HepG2 (cell line): ENCODE measurements at regions not wholly inside any gene's neighbourhood (a gene's known extent, or its start where the extent isn't known, plus 50 kb on each side); places are given as distances from the start of the nearest gene placed in this dataset.

ENCODE experiments used
- BHLHE40 ChIP-seq: IDR thresholded peaks from 2 replicates; pipeline ENCODE4 v1.6.1; 2011; ENCODE audit warnings: low read length, improper control_type of control experiment
- BORCS8-MEF2B ChIP-seq: sonication (generic); formaldehyde crosslinking; IDR thresholded peaks from 2 replicates; pipeline ENCODE4 v1.8.0; 2022; ENCODE audit warnings: mild to moderate bottlenecking, missing genetic modification reagents
- CBX2 ChIP-seq, 2 experiments: fragments of 200-600 bp in 1 of 2; sonication (generic); formaldehyde crosslinking in 1 of 2; IDR thresholded peaks; 2 replicates each; pipeline versions ENCODE4 v1.7.0 to v1.8.1; 2018 to 2022; ENCODE audit warnings: low read depth in 2 of 2, low read length in 1 of 2, mild to moderate bottlenecking in 1 of 2, missing genetic modification reagents in 1 of 2
- CREM ChIP-seq, 2 experiments: sonication (generic) in 1 of 2; formaldehyde crosslinking in 1 of 2; IDR thresholded peaks; 2 replicates each; pipeline versions ENCODE4 v1.4.0 to v1.6.1; 2016 to 2020; ENCODE audit warnings: antibody characterized with exemption in 1 of 2, mild to moderate bottlenecking in 1 of 2, missing genetic modification reagents in 1 of 2
- CTCF ChIP-seq: sonication (generic); formaldehyde crosslinking; IDR thresholded peaks from 2 replicates; pipeline ENCODE4 v1.5.0; 2020; ENCODE audit warnings: mild to moderate bottlenecking, missing genetic modification reagents, moderate library complexity
- GATA4 ChIP-seq: sonication (generic); IDR thresholded peaks from 2 replicates; pipeline ENCODE4 v1.6.1; 2016; ENCODE audit warnings: antibody characterized with exemption, low read depth, borderline replicate concordance
- SMARCC2 ChIP-seq: fragments of 450-650 bp; IDR thresholded peaks from 2 replicates; pipeline ENCODE4 v1.6.1; 2017; ENCODE audit warnings: antibody characterized with exemption, mild to moderate bottlenecking
- SP4 ChIP-seq: sonication (generic); formaldehyde crosslinking; IDR thresholded peaks from 2 replicates; pipeline ENCODE4 v1.8.1; 2023; ENCODE audit warnings: mild to moderate bottlenecking, missing genetic modification reagents
- SP5 ChIP-seq: IDR thresholded peaks from 2 replicates; pipeline ENCODE4 v1.6.1; 2016; ENCODE audit warnings: low read depth, borderline replicate concordance
- TARDBP ChIP-seq: sonication (generic); formaldehyde crosslinking; IDR thresholded peaks from 2 replicates; pipeline ENCODE4 v1.8.0; 2022; ENCODE audit warnings: mild to moderate bottlenecking, missing genetic modification reagents
- ZBTB21 ChIP-seq: sonication (generic); formaldehyde crosslinking; IDR thresholded peaks from 2 replicates; pipeline ENCODE4 v1.4.0; 2020; ENCODE audit warnings: missing genetic modification reagents
- ZBTB3 ChIP-seq: sonication (generic); formaldehyde crosslinking; IDR thresholded peaks from 2 replicates; pipeline ENCODE4 v1.4.0; 2020; ENCODE audit warnings: low read depth, mild to moderate bottlenecking, moderate library complexity, missing genetic modification reagents, borderline replicate concordance
- ZNF24 ChIP-seq: fragments of 450-650 bp; IDR thresholded peaks from 2 replicates; pipeline ENCODE4 v1.6.1; 2017; ENCODE audit warnings: antibody characterized with exemption, mild to moderate bottlenecking
- ZNF296 ChIP-seq: sonication (generic); formaldehyde crosslinking; conservative IDR thresholded peaks from 2 replicates; pipeline ENCODE4 v1.5.0; 2020; ENCODE audit warnings: mild to moderate bottlenecking, missing genetic modification reagents
- ZNF331 ChIP-seq: sonication (generic); formaldehyde crosslinking; IDR thresholded peaks from 2 replicates; pipeline ENCODE4 v1.4.0; 2020; ENCODE audit warnings: missing genetic modification reagents
- ZNF354B ChIP-seq: sonication (generic); formaldehyde crosslinking; IDR thresholded peaks from 2 replicates; pipeline ENCODE4 v1.8.0; 2022; ENCODE audit warnings: mild to moderate bottlenecking, missing genetic modification reagents
- ZNF615 ChIP-seq: sonication (generic); formaldehyde crosslinking; IDR thresholded peaks from 2 replicates; pipeline ENCODE4 v1.5.0; 2020; ENCODE audit warnings: mild to moderate bottlenecking, missing genetic modification reagents, borderline replicate concordance
- ZNF710 ChIP-seq: sonication (generic); formaldehyde crosslinking; IDR thresholded peaks from 2 replicates; pipeline ENCODE4 v1.5.0; 2020; ENCODE audit warnings: mild to moderate bottlenecking, missing genetic modification reagents, borderline replicate concordance
- TF ChIP-seq, protein P1 (sequence below): sonication (generic); formaldehyde crosslinking; IDR thresholded peaks from 2 replicates; pipeline ENCODE4 v1.9.0; 2021; ENCODE audit warnings: missing genetic modification reagents, borderline replicate concordance
- TF ChIP-seq, protein P2 (sequence below): sonication (generic); formaldehyde crosslinking; conservative IDR thresholded peaks from 2 replicates; pipeline ENCODE4 v1.8.1; 2023; ENCODE audit warnings: missing genetic modification reagents

DNA sequence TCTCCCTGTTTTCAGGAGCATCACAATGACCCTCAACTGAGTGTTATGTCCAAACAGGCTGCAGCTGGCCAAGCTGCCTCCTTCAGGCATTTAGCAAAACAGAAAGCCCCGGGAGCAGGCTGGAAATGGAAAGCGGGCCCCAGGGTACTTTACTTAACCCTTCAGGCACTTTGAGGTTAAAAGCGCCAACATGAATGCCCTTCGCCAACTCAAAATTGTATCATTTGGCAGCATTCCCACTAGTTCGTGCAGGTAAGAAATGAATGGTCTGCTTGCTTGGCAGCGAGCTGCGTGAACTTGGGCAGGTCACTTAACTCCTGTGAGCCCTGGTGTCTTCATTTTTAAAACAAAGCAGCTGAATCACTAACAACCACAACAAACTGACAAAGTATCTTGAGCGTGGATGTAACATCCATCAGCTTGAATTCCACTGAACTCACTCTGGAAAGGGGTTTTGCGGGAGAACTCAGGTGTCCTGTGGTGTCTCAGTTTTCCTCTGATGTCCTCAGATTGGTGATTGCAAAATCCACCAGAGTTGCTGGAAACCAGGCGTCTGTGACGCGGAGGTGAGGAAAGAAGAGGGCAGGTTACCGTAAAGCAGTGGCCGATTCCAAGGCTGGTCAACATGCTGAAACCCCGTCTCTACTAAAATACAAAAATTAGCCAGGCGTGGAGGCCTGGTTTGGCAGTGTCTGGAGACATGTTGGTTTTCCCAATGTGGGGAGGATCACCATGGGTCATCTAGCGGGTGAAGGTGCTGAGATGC, 118.8 kb upstream of the ZNF217 start (continued):
- TF ChIP-seq CTCF (CRISPR knock-in tag), result 0 out of 2 replicates have a peak, but pooled peaks have one; percentile 1
- TF ChIP-seq ZNF296 (CRISPR knock-in tag), result no peak
- TF ChIP-seq ZNF615 (CRISPR knock-in tag), result no peak
- 0 out of 2 replicates have a peak, but pooled peaks have one; percentile 79 for TF ChIP-seq ZNF354B (CRISPR knock-in tag)
- TF ChIP-seq BORCS8-MEF2B (CRISPR knock-in tag), result no peak
- no peak for TF ChIP-seq BHLHE40
- TF ChIP-seq TARDBP (CRISPR knock-in tag), result peak; percentile 57; the same call in 1 of the 2 replicates
- 0 out of 2 replicates have a peak, but pooled peaks have one; percentile 74 for TF ChIP-seq CBX2 (IDR thresholded peaks at IDR 0.05; ENCODE audit: low read depth, low read length)
- TF ChIP-seq CBX2 (CRISPR knock-in tag; IDR thresholded peaks at IDR 0.05; ENCODE audit: low read depth), result no peak
- no peak for TF ChIP-seq GATA4
- TF ChIP-seq SP4 (CRISPR knock-in tag), result peak; percentile 65; the same call in 1 of the 2 replicates
- TF ChIP-seq ZBTB21, result peak; percentile 74
- TF ChIP-seq, protein P1, sequence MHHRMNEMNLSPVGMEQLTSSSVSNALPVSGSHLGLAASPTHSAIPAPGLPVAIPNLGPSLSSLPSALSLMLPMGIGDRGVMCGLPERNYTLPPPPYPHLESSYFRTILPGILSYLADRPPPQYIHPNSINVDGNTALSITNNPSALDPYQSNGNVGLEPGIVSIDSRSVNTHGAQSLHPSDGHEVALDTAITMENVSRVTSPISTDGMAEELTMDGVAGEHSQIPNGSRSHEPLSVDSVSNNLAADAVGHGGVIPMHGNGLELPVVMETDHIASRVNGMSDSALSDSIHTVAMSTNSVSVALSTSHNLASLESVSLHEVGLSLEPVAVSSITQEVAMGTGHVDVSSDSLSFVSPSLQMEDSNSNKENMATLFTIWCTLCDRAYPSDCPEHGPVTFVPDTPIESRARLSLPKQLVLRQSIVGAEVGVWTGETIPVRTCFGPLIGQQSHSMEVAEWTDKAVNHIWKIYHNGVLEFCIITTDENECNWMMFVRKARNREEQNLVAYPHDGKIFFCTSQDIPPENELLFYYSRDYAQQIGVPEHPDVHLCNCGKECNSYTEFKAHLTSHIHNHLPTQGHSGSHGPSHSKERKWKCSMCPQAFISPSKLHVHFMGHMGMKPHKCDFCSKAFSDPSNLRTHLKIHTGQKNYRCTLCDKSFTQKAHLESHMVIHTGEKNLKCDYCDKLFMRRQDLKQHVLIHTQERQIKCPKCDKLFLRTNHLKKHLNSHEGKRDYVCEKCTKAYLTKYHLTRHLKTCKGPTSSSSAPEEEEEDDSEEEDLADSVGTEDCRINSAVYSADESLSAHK (CRISPR knock-in tag), result no peak
- peak; percentile 53; the same call in 1 of the 2 replicates for TF ChIP-seq CREM (IDR thresholded peaks at IDR 0.05)
- no peak for TF ChIP-seq CREM (CRISPR knock-in tag; IDR thresholded peaks at IDR 0.05)
- TF ChIP-seq SP5 (CRISPR knock-in tag), result 0 out of 2 replicates have a peak, but pooled peaks have one; percentile 8
- TF ChIP-seq ZBTB3 (CRISPR knock-in tag), result no peak
- TF ChIP-seq SMARCC2, result no peak
- TF ChIP-seq, protein P2, sequence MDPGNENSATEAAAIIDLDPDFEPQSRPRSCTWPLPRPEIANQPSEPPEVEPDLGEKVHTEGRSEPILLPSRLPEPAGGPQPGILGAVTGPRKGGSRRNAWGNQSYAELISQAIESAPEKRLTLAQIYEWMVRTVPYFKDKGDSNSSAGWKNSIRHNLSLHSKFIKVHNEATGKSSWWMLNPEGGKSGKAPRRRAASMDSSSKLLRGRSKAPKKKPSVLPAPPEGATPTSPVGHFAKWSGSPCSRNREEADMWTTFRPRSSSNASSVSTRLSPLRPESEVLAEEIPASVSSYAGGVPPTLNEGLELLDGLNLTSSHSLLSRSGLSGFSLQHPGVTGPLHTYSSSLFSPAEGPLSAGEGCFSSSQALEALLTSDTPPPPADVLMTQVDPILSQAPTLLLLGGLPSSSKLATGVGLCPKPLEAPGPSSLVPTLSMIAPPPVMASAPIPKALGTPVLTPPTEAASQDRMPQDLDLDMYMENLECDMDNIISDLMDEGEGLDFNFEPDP (CRISPR knock-in tag), result no peak
- 0 out of 2 replicates have a peak, but pooled peaks have one; percentile 4 for TF ChIP-seq ZNF710 (CRISPR knock-in tag)
- 0 out of 2 replicates have a peak, but pooled peaks have one; percentile 29 for TF ChIP-seq ZNF331 (CRISPR knock-in tag)
- no peak for TF ChIP-seq ZNF24
